ENCODE measurements at regions not wholly inside any gene's neighbourhood (a gene's known extent, or its start where the extent isn't known, plus 50 kb on each side); places are given as distances from the start of the nearest gene placed in this dataset.
"Not testable (repeated sequence)": the region's sequence is repeated elsewhere in the genome, so short reads cannot be mapped to it uniquely, and the experiment has no call there.

DNA sequence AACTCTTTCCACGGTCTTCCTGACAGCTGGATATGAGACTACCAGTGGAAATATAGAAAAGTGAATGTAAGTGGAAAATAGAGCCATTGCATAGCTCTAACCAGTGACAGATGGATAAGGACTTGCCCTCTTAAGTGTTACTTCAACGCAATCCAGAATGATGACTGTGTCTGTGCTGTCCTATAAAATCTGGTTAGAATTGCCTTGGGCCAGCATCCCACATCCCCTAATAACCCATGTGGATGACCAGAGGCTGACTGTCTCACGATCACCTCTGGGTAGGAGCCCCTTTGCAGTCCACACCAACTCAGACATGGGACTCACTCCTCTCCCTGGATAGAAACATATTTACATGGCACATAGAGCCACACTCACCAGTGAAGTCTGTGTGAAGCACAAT lies 186.6 kb downstream of the C1D start:
- DNase-seq: no peak

GRCh38 chr2:67877301-67877700 lies 185.5 kb downstream of the C1D start:
- no peak for DNase-seq

GRCh38 chr2:67878743-67879142 lies 184.1 kb downstream of the C1D start:
- no peak for DNase-seq

- no peak for DNase-seq
These were observed 183.1 kb downstream of the C1D start for GRCh38 chr2:67879586-67880290.

- DNase-seq: no peak
These were observed 182.5 kb downstream of the C1D start for GRCh38 chr2:67880291-67880761.

GRCh38 chr2:67881816-67882215 lies 181.0 kb downstream of the C1D start:
- DNase-seq: no peak

- DNase-seq: no peak
These were observed 179.3 kb downstream of the C1D start for GRCh38 chr2:67883316-67884087.

DNA sequence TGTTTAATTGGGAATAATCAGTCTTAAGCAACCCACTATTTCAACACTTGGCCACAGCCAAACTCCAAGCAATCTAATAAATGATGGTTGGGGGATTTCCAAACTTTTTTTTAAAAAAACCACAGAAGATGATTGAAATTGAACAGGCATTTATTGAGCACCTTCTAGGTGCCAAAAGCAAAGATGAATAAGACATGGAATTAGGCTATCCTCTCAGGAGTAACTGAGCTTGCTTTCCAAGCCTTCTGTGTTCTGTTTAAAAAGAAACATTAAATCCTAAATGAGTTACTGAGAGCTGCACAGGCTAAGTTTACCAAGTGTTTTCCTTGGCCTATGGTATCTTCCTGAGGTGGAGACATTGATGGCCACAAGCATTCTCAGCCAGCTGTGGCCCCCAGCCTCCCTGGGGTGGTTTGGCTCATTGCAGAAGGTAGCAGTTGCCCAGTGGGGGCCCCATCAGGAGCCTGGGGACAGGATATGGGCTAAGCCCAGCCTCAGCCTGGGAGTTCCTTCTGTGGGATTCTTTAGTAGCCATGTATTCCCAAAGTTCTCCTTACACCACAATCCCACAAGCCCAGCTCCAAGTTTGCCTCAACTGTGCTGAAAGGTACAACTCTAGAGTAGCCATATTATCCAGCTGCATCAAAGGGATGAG lies 174.3 kb downstream of the C1D start:
- DNase-seq: no peak

DNA sequence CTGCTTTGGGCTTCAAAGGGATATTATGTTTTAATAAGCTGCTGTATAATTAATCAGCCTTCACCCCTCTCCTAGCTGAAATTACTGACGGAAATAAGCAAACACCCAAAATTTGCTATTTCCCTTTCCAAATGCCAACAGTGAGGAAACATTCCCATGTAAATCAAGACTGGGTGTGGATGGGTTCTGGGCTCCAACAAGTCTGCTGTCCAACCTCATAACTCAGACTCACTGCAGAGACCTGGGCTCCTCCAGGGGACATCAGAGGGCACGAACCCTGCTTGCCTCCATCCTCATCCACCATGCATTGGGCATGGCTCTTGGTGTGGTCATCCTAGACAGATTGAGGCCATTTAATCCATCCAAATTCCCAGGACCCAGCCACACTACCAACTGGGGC lies 173.7 kb downstream of the C1D start:
- no peak for DNase-seq

- no peak for DNase-seq
These were observed 171.2 kb downstream of the C1D start for GRCh38 chr2:67891642-67892041.

GRCh38 chr2:67892339-67892846 lies 170.4 kb downstream of the C1D start:
- no peak for DNase-seq

DNA sequence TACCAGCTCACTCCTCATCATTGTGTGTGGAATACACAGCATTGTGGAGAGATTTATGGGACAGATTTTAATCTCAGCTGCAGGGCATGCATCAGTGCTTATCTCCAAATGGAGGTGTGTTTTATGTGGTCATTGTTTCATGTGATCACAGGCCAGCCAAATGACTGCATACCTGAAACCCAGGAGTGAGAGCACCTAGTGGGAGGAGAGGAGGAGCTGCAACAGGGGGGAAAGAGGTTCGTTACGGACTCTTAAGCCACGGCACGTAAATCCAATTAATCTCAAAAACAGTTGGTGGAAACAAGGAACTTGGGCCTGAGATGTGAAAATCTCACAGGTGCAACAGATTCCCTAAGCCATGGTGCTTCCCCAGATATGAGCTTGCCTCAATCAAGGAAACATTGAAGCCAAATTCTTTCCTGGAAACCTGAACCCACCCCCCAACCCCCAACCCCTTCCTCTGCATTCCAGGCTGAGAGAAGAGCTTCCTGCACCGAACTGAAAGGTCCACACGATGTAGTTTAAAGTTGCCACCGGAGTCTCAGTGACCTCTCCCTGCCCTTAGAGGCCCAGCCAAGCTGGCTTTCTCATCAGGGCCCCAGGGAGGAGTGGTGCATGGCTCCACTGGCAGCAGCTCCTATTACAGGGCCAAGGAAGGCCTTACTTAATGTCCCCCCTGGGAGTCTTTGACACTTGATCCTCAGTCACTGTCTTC lies 167.4 kb downstream of the C1D start:
- no peak for DNase-seq

DNA sequence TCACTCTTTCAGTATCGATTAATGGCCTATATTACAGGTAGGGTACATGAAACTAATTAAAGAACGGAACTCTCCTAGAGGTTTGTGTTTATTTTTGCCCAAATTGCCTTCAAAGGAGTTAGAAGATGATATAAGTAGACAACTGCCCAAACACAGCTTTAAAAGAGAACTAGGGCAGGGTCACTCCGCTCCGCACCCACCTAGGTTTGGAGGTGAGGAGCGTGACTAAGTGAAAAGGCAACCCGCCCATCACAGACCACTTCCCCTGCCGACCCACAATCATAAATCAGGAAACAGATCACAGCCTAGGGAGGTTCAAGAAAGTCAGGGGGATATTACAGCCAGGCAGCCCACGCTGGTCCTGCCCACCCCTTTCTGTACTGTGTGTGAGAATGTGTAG lies 166.7 kb downstream of the C1D start:
- DNase-seq: no peak

- DNase-seq: no peak
These were observed 166.3 kb downstream of the C1D start for GRCh38 chr2:67896476-67896875.

GRCh38 chr2:67898595-67898994 lies 164.2 kb downstream of the C1D start:
- DNase-seq: no peak

DNA sequence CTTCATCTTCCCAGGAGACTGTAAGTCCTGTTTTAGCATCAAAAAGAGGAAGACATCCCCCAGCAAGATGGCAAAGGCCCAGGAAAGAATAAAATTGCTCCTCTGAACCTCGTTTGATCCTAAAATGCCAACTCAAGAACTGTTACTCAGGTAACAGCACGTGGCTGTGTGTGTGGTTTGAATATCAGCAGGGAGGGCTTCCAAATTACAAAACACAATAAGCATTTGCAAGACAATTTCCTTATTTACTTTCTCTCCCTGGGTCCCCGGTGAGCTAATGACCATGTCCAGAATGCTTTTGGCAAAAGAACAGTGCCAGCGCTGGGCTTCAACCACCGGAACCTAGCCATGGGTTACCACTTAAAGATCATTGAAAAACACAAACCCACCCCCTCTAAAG lies 163.6 kb downstream of the C1D start:
- no peak for DNase-seq

GRCh38 chr2:67900826-67901225 lies 162.0 kb downstream of the C1D start:
- DNase-seq: no peak

GRCh38 chr2:67904566-67904965 lies 158.2 kb downstream of the C1D start:
- no peak for DNase-seq

- no peak for DNase-seq
These were observed 157.8 kb downstream of the C1D start for GRCh38 chr2:67904966-67905365.

GRCh38 chr2:67906547-67906946 lies 156.3 kb downstream of the C1D start:
- DNase-seq: not testable (repeated sequence)

DNA sequence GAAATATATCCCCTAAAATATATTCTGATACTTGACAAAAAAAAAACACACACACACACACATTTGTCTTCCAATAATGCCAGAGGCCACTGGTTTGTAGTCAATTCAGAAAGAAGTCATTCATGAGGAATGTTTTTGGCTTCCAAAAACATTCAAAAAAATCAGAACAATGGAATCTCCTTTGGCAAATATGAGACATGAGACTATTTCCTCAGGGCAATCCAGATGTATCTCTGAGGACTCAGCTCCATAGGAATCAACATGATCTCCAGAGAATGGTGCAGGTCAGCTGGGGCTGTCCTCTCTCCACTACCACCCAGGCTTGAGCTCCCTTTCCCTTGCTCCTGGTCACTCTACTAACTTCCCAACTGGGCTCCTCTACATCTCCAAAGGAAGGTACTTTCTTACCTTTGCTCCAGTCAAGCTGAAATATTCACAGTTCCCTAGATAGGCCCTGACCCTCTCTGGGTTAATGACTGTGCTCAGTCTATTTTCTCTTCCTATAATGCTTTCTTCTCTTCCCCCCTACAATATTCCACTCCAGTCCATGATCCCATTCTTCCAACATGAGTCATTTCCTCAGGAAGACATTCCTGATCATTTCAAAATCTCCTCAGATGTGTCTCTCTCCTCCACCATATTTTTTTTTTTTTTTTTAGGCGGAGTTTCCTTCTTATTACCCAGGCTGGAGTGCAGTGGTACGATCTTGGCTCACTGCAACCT lies 145.3 kb downstream of the C1D start:
- DNase-seq: no peak

DNA sequence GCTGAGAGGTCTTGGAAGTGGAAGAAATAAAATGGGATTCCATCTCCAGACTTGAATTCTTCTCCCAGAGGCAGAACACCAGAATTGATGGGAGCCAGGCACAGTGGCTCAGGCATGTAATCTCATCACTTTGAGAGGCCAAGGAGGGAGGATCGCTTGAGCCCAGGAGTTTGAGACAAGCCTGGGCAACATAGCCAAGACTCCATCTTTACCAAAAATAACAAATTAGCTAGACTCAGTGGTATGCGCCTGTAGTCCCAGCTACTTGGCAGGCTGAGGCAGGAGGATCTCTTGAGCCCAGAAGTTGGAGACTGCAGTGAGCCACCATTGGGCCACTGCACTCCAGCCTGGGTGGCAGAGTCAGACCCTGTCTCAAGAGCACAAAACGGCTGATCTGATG lies 144.3 kb downstream of the C1D start:
- no peak for DNase-seq

Measured in inflammatory macrophage (primary cell).